GM21423 (cell line): ENCODE measurements at regions not wholly inside any gene's neighbourhood (a gene's known extent, or its start where the extent isn't known, plus 50 kb on each side); places are given as distances from the start of the nearest gene placed in this dataset.
A peak's percentile ranks its signal among the peaks of the same experiment; 100 is the strongest.
"Not testable (repeated sequence)": the region's sequence is repeated elsewhere in the genome, so short reads cannot be mapped to it uniquely, and the experiment has no call there.

Experiments
- ATAC-seq: cut with Tn5 transposase; IDR thresholded peaks from one replicate; pipeline ENCODE4 v1.9.1; 2021; ENCODE audit warnings: mild to moderate bottlenecking, moderate library complexity; ENCODE audit not compliant: unreplicated experiment

DNA sequence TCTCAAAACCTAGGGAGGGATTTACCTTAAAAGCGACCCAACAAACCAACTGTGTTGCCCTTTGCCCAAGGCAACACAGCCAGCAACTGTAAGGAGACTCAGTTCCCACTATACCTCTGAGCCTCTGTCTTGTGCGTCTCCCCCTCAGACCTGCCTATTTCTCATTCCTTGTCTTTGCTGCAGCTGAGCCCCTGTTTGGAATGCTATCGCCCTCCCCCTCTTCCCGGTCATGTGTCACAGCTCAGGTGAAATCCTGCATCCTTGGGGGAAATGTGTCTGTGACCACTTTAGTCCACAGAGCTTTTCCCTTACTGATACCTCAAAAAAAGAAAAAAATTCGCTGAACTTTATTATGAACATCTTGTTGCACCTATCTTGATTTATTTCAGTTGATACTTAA is 52.0 kb upstream of the LRIG1 start:
- ATAC-seq, result no peak

DNA sequence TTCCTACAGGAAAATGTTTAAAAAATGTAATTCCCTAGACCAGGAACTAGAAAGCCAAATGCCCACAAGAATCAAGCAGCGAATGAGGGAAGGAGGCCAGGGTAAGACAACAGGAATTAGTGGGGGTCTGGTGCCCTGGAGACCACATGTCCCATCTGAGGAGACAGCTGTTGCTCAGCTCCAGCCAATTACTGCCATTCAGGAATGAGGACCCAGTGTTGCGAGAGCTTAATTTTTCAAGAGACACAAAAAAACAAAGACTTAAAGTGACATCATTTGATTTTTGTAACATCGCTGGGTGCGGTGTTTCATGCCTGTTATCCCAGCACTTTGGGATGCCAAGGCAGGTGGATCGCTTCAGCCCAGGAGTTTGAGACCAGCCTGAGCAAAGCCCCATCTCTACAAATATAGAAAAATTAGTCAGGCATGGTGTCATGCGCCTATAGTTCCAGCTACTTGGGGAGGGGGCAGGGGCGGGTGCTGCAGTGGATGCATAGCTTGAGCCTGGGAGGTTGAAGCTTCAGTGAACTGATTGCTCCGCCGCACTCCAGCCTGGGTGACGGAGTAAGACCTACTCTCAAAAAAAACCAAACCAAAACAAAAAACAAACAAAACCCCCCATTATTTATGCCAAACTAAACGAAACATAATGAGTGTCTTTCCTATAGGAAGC is 52.8 kb upstream of the LRIG1 start:
- no peak for ATAC-seq

DNA sequence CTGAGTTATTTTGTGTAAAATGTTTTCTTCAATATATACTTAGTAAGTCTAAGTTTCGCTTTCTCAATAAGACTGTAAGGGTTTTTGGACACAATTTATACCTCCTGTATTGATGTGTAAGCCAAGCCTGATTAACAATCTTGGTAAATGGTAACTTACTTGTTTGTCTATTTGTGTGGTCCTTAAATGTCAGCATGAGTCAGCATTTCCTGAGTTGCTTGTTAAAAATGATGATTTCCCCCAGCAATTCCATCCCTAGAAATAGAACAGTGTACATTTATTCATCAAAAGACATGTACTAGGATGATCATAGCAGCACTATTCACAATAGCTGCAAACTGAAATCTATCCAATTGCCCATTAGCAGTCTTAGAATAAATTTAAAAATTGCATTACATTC is 53.4 kb upstream of the LRIG1 start:
- ATAC-seq, result no peak

DNA sequence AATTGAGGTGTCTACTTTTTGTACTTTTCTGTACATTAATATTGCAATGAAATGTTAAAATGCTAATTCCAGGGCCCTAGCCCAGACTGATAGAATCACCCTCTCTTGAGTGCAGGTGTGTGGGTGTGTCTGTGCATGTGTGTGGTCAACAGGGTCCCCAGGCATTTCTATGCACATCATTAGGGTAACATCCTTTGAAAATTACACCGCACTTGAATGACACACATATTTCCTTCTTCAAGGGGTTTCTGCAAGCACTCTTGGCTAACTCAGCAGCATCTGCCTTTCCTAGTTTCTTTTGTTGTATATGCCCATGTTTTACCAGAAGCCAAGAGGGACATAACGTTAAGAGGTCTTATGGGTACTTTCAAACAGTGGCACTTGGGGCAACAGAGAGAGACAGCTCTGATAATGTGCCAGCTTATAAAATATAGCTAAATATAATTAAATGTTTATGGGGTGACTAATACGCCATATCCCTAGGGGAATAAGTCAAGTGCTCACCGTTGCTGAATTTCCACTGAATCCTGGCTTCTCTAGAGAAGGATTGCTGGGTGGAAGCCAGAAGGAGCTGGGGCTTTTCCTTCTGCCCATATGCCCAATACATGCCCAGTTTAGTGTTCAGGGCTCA is 54.5 kb upstream of the LRIG1 start:
- no peak for ATAC-seq

DNA sequence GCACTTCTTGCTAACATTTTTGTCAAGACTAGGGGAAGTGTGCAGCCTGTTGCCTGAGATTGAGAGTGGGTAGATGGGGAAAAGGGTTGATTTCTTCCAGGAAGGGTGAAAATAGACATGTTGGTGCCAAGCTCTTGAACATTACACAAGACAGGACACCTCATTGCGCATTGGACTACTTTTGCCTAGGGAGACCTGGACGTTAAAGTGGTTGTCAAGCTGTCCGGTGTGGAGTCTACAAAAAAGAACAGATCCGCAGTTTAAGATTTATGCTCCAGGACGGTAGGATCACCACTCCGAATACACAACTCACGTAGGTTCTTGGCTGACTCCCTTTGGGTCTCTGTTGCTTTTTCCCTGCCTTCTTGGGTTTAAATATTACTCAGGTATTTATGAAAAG is 56.3 kb upstream of the LRIG1 start:
- no peak for ATAC-seq

DNA sequence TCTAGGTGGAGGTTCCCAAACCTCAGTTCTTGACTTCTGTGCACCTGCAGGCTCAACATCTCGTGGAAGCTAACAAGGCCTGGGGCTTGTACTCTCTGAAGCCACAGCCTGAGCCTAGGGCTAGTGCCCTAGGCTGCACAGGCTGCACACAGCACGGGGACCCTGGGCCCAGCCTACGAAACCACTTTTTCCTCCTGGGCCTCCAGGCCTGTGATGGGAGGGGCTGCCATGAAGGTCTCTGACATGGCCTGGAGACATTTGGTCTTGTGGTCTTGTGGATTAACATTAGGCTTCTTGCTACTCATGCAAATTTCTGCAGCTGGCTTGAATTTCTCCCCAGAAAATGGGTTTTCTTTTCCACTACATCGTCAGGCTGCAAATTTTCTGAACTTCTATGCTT is 59.1 kb upstream of the LRIG1 start:
- ATAC-seq, result not testable (repeated sequence)

DNA sequence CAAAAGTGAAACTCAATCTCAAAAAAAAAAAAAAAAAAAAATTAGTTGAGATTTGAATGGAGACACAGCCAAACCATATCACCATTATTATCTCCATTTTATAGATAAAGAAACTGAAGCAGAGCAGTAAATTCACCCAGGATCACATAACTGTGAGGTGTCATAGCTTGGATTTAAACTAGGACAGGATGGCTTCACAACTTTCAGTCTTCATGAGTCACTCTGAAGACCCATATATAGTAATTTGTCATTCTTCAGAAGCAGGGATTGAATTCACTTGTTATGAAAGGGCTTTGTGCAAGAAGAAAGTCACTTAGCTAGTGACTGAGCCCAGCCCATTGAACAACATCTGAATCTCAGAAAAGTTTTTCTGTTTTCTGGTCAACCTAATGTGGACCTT is 60.5 kb upstream of the LRIG1 start:
- ATAC-seq, result no peak

DNA sequence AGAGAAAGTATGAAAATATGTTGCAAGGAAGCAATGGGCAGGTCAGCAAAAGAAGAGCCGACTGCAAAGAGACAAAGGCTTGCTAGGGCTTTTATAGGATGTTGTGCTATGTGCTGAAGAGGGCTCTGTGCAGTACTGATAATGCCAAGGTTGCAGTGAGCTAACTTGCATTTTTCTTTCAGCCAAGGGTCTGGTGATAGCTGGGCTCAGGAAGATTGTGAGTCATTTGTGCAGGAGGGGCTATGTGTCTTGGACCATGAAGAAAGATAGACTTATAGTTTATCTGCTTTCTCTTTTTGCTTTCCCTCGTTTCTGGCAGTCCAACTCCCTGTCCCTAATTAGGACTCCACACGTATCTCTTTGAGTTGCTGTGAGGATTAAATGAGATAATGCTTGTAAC is 64.5 kb upstream of the LRIG1 start:
- no peak for ATAC-seq

DNA sequence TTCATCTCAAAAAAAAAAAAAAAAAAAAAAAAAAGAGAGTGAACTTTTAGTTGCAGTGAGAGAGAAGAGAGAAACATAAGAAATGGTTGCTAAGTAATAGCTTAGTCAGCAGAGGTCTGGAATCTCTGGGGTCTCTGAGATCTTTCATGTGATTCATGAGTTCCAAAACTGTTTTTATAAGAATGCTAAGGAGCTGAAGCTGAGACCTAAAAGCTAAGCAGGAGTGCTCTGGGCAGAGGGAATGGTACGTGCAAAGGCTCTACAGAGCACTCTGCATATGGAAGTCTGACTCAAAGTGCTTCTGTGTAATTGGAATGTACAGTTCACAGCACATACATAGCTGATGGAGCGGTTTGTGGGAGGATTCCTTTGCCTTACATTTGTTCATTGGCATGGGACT is 66.3 kb upstream of the LRIG1 start:
- no peak for ATAC-seq

DNA sequence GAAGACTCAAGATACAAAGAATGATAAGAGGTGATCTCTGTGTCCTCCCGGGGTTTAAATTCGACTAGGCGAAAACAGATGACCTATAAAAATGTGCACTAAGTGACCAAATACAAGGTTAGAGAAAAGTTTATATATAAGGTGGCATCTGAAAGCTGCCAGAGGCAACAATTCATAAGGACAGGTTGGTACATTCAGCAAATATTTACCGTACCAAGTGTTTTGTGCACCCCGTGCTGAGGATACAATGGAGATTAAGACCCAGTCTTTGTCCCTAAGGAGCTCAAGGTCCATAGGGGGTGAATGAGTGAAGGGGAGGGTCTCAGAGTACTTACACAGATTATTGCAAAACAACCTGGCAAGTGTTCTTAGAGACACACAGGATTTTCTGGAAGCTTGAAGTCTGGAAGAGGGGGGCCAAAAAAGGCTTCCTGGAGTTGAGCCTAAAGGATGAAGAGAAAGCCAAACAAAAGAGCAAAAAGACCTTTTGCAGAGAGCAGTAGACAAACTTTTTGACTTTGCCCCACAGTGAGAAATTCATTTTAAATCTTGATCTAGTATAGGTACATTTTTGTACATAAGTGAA is 71.4 kb upstream of the LRIG1 start:
- ATAC-seq, result no peak

DNA sequence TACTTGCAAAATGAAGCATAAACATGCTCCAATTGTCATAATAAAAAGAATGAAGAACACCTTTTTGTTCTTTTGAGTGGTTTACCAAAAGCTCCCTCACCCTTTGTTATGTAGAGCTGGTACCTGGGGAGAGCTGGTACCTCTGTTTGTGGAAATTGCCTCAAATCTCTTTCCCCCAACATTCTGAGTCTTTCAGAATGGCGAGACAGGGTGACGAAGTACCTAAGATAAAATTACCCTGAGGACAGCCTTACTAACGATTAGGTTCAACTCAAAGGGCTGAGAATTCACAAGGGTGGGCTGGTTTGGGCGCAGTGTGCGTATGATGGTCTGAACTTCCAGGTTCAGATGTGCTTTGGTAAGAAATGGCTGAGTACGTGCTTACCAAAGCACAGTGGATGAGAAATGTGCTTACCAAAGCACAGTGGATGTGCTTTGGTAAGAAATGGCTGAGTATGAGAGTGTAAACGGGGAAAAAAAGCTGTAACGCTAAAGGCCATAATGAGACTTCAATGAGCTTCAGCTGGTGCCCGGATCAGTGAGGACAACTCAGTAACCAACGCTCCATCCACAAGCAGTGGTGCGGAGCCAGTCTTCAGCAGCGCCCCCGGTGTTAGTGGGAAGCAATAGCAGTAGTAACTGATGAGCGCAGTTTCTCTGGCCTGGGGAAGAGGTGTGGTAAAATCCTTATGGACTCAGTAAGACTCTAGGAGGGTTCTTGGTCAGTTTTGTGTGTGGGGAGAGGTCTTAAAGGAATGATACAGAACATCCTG is 72.3 kb upstream of the LRIG1 start:
- ATAC-seq, result no peak

DNA sequence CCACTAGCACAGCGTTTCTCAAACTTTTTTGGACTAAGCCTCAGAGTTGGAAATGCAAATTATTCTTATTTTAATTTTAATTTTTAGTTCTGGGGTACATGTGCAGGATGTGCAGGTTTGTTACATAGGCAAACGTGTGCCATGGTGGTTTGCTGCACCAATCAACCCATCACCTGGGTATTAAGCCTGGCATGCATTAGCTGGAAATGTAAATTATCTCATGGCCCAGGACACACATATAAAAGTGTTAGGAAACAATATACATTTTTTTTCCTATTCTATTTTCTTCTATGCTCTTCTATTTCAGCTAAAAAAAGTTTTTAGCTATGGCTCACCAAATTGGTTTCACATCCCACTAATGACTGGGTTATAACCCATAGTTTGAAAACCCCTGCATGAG is 73.3 kb upstream of the LRIG1 start:
- no peak for ATAC-seq

DNA sequence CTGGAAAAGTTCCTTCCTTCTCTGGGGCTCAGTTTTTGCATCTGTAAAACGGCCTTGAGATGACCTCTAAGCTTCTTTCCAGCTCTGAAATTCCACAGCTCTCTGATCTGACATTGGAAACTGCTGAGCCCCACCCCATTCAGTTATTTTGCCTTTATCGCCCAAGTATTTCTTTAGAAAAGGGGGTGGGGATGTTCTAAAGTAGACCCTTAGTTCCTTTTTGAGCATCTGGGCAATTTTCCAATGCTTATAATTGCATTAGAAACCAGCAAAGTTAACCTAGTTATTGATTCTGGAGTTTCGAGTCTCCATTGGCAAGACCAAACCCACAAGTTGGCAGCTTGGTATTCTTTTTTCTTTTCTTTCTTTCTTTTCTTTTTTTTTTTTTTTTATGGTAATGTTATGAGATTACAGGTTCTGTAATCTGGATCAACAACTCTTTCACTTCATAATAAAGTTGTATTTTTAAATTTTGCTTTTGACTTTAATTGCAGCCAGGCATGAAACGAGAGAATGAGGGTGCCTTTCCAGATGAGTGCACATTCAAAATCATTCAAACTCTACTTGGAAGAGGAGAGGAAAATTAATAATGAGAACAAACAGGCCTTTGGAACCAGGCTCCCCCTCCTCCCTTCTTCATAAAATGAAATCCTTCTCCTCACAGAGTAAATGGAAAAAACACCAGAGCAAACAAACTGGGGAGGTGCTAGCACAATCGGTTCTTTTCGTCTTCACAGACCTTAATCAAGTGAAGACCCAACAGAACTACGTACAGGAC is 76.8 kb upstream of the LRIG1 start:
- ATAC-seq, result no peak

DNA sequence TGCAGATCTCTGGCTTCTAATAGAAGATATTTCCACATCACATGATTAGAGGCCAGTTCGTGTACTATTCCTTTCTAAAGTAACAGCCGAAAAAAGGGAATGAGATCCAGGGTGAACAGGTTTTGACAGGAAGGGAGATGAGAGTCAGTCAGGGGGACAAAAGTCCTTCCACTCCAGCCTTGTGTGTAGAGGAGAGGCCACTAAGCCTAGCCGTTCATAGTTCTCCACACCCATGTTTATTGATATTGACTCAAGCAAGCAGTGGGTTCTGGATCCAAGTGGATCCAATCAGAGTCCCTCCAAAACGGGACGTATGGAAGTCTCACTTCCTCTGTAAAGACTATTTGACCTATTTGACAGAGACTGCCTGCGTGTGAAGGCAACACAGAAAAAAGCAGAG is 80.4 kb upstream of the LRIG1 start:
- ATAC-seq, result no peak

DNA sequence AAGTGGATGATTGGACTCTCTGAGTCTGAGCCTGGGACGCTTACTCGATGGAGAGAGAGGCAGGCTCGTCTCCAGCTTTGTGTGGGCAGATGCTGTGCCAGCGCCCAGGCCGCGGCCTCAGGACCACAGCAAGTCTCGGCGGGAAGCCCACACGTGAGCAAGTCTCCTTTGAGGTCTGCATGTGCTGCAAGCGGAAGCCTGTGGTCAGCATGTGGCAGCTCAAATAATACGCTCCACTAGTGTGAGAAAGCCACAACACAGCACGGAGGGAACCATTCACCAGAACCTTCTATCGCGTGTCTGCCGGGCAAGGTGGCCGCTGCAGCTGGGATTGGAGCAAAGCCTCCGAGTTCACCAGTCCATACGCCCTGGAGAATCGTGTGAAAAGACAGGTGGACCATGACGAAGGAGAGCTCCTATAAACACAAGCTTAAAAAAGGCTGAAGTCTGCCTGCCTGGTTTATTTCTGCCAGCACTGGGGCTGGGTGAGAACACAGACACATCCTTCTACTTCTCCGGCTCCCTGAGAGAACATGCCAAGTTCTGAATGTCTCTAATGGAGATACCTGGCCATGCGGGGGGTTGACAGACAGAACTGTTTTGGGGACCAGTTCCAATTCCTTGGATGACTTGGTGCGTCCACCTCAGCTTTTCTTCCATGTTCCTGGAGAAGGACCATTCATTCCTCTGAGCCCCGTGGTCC is 82.0 kb upstream of the LRIG1 start:
- ATAC-seq, result peak; percentile 93

DNA sequence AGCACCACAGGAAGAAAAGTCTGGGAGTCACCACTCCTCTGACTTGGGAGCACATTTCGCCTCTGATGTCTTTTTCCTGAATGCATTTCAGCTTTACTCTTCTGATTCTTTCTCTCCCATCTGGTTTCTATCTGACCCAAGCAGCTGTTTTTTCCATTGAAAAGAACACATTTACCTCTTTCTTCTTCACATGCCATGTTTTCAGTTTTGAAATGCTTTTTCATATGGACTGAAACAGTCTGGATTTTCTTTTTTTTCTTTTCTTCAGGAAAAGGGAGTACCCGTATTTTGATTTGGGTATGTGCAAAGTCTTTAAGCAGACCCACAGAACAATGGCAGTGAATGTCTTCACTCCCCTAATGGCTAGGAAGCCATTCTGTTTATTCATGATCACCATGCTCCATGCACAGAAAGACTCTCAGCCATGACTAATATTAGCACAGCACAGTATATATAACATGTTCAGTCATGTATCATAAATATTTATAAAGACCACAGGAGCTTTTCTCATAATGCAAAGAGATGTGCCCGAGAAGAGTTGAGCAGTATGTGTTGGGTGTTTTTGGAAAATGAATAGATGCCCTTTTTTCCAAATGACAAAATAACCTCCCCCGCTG is 82.7 kb upstream of the LRIG1 start:
- ATAC-seq, result no peak

DNA sequence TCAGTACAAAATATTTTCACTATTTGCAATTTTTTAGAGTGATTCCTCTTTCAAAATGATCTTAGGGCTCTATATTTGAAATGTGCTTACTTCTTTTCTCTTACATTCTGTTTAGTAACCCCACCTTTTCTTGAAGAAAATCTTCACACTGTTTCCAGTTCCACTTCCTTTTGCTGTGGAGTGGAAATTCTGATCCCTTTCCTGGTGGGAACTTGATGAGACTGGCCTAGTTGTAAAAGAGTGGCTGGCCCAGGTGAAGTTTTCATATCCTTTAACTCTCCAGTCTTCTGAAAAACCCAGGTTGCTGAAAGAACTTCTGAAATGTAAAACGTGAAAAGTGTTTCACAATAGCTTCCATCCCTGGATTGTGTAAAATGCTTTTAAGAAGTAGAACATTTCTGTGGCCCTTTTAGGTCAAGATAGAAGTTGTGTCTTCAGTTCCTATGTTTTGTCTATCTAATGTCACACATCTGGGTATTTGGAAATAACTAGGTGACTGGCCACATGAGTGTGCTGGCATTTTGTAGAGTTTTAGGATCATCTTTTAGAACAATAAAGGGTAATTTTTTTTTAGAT is 84.8 kb upstream of the LRIG1 start:
- no peak for ATAC-seq

DNA sequence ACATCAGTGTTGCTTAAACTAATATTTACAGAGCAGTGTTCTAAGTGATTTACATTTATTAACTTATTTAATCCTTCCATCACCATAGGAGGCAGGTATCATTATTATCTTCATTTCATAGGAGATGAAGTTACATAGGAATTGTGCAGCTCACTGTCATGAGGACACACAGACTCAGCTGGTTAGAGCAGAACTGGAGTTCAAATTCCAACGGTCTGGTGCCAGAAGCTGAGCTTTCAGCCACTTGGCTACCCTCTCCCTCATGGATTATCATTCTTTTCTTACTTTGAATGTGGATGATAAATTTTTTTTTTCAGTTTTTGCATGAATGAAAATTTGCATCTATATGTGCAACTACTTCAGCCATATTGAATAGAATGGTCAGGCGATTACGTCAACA is 86.0 kb upstream of the LRIG1 start:
- ATAC-seq, result no peak

DNA sequence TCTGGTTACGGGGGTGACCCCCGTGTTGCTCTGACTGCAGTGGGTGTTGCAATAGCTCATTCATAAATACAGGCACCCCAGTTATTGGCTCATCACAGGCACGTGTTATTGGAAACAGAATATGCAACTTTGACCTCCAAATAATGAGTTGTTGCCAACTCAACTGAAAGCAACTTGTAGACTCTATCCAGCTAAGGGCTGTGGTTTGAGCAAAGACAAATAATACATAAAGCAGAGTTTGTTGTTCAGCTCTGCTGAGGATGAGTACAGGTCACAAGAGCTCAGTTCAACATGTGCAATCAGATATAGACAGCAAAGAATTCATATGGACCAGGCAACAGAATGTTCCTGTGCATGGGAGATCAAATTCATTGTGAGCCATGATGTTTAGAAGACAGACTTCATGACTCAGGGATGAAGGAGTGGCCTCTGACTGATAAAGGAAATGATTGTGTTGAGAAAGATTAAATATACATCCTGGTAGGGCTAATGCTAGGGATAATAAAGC is 87.6 kb upstream of the LRIG1 start:
- no peak for ATAC-seq
